Transverse colon (tissue), 4 donors: ENCODE measurements at regions not wholly inside any gene's neighbourhood (a gene's known extent, or its start where the extent isn't known, plus 50 kb on each side); places are given as distances from the start of the nearest gene placed in this dataset.

Experiments used
- DNase-seq: peaks from one replicate; pipeline ENCODE4 v3.0.0-alpha.2; 2019
- H3K27ac ChIP-seq, 4 donors: fragments of 200-600 bp; sonication (generic); 2 replicates each; pipeline ENCODE4 v1.5.1; 2016 to 2018; ENCODE audit warnings: inconsistent platforms in 4 of 4
- H3K27me3 ChIP-seq: fragments of 200-600 bp; sonication (generic); 2 replicates; pipeline ENCODE4 v1.5.1; 2017; ENCODE audit warnings: inconsistent platforms
- H3K36me3 ChIP-seq, 4 donors: fragments of 200-600 bp; sonication (generic); 2 replicates each; pipeline ENCODE4 v1.5.1; 2017 to 2019; ENCODE audit warnings: inconsistent platforms in 4 of 4
- H3K4me1 ChIP-seq, 4 donors: fragments of 200-600 bp; sonication (generic); 2 replicates each; pipeline ENCODE4 v1.5.1; 2017 to 2020; ENCODE audit warnings: inconsistent platforms in 4 of 4
- H3K4me3 ChIP-seq, 4 donors: fragments of 200-600 bp; sonication (generic); 1 replicate in 1 of 4; 2 replicates in 3 of 4; pipeline versions ENCODE4 v1.5.1 to v1.6.1; 2017 to 2019; ENCODE audit warnings: inconsistent platforms in 4 of 4
- H3K9me3 ChIP-seq, 2 donors: fragments of 200-600 bp; sonication (generic); 2 replicates each; pipeline ENCODE4 v1.5.1; 2017 to 2019; ENCODE audit warnings: inconsistent platforms in 2 of 2
- EP300 ChIP-seq: sonication (generic); formaldehyde crosslinking; IDR thresholded peaks from one replicate; pipeline ENCODE4 v1.6.1; 2017; ENCODE audit warnings: antibody characterized with exemption, low read depth
- POLR2A ChIP-seq: fragments of 450-650 bp; IDR thresholded peaks from one replicate; pipeline ENCODE4 v1.6.1; 2016; ENCODE audit warnings: antibody characterized with exemption, mild to moderate bottlenecking, moderate library complexity
- POLR2AphosphoS5 ChIP-seq, 3 donors: sonication (generic); formaldehyde crosslinking; IDR thresholded peaks; one replicate each; pipeline ENCODE4 v1.6.1; 2016; ENCODE audit warnings: antibody characterized with exemption in 3 of 3
- WGBS, 2 donors: methylation state at CpG; one replicate each; pipeline ENCODE4 v1.1.5; 2018; ENCODE audit warnings: low coverage in 1 of 2; 5-methylcytosine and 5-hydroxymethylcytosine counted together
- in situ Hi-C, 4 donors: fragments of 200-750 bp; cut with MboI; loops; one replicate each; pipeline versions ENCODE4 v1.15.0 to v1.15.1; 2017; ENCODE audit warnings: low sequenced_read_pairs in 3 of 4, low pct_ligation_motif_present in 1 of 4, low pct_unique_long_range_greater_than_20kb in 1 of 4
- intact Hi-C: fragments of 100-400 bp; cut with DNase I; formaldehyde crosslinking; loops from one replicate; pipeline ENCODE4 v1.15.1; 2023; ENCODE audit warnings: low total_unique reads
- TF ChIP-seq, protein P1 (sequence below), 5 experiments: fragments of 200-600 bp in 3 of 5; fragments of 450-650 bp in 2 of 5; sonication (generic) in 3 of 5; IDR thresholded peaks; 1 replicate in 2 of 5; 2 replicates in 3 of 5; pipeline ENCODE4 v1.5.1; 2016 to 2017; ENCODE audit warnings: antibody characterized with exemption in 5 of 5, inconsistent platforms in 3 of 5, mild to moderate bottlenecking in 2 of 5, moderate library complexity in 1 of 5

GRCh38 chr4:156313497-156313896 lies 359.8 kb upstream of the CTSO start:
- in situ Hi-C loops = no loop called here
- Histone ChIP-seq H3K36me3 (no peaks in the 10 kb centered on the region), H3K4me1 (peaks cover 0 to 10% (median 0%) of the 10 kb centered on the region in 4 donors), H3K4me3 (no peak overlapping the region), H3K27me3 (no peaks in the 10 kb centered on the region), H3K9me3 (no peaks in the 10 kb centered on the region), H3K27ac (peak overlapping the region in 1 of 4 donors; percentile 11)
- DNase-seq = no peak
- 29 to 34% methylated on average over 2 of the region's 2 CpGs for whole genome bisulfite sequencing, 2 donors
- TF ChIP-seq POLR2AphosphoS5 (IDR thresholded peaks at IDR 0.05) = no peak
- no peak for TF ChIP-seq POLR2A
- TF ChIP-seq, protein P1, sequence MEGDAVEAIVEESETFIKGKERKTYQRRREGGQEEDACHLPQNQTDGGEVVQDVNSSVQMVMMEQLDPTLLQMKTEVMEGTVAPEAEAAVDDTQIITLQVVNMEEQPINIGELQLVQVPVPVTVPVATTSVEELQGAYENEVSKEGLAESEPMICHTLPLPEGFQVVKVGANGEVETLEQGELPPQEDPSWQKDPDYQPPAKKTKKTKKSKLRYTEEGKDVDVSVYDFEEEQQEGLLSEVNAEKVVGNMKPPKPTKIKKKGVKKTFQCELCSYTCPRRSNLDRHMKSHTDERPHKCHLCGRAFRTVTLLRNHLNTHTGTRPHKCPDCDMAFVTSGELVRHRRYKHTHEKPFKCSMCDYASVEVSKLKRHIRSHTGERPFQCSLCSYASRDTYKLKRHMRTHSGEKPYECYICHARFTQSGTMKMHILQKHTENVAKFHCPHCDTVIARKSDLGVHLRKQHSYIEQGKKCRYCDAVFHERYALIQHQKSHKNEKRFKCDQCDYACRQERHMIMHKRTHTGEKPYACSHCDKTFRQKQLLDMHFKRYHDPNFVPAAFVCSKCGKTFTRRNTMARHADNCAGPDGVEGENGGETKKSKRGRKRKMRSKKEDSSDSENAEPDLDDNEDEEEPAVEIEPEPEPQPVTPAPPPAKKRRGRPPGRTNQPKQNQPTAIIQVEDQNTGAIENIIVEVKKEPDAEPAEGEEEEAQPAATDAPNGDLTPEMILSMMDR (IDR thresholded peaks at IDR 0.05) = no peak
- TF ChIP-seq EP300 = no peak
- intact Hi-C loops = no loop called here

GRCh38 chr4:156312261-156312847 lies 358.7 kb upstream of the CTSO start:
- TF ChIP-seq, protein P1 (IDR thresholded peaks at IDR 0.05) = no peak
- TF ChIP-seq POLR2AphosphoS5 (IDR thresholded peaks at IDR 0.05) (no peak), EP300 (no peak), POLR2A (no peak)
- Histone ChIP-seq H3K27me3 (no peaks in the 10 kb centered on the region), H3K4me3 (no peak overlapping the region), H3K27ac (no peak overlapping the region), H3K36me3 (no peaks in the 10 kb centered on the region), H3K9me3 (no peaks in the 10 kb centered on the region), H3K4me1 (peaks cover 0 to 10% (median 0%) of the 10 kb centered on the region in 4 donors)
- in situ Hi-C loops (no loop called here), intact Hi-C loops (no loop called here)
- 24 to 32% methylated on average over 3 of the region's 3 CpGs for WGBS, 2 donors
- DNase-seq = no peak

DNA sequence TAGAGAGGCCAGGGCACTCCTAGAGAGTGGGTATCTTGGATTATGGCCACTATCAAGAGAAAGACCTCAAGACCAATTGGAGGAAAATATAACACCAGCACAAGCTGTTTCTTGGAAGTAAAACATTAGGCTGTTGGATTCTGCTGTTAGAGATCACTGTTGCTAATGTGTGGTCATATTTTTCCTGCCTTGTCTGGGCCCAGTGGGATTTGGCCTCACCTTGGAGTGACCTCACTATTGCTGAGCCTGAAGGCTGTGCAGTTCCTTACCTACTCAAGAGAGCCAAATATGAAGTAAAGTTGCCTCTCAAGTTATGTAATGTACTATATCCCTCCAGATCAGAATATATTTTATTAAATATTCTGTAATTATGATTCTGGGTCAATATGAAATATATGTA lies 355.4 kb upstream of the CTSO start:
- TF ChIP-seq POLR2AphosphoS5 (IDR thresholded peaks at IDR 0.05) = no peak
- TF ChIP-seq, protein P1 (IDR thresholded peaks at IDR 0.05) = no peak
- TF ChIP-seq EP300 = no peak
- no peak for TF ChIP-seq POLR2A
- intact Hi-C loops (no loop called here), in situ Hi-C loops (no loop called here)
- no peaks in the 10 kb centered on the region for H3K9me3 ChIP-seq
- H3K27ac ChIP-seq = no peak overlapping the region
- no peak overlapping the region for H3K4me3 ChIP-seq
- H3K27me3 ChIP-seq = no peaks in the 10 kb centered on the region
- H3K36me3 ChIP-seq = no peaks in the 10 kb centered on the region
- peaks cover 0 to 10% (median 0%) of the 10 kb centered on the region in 4 donors for H3K4me1 ChIP-seq
- DNase-seq = no peak

DNA sequence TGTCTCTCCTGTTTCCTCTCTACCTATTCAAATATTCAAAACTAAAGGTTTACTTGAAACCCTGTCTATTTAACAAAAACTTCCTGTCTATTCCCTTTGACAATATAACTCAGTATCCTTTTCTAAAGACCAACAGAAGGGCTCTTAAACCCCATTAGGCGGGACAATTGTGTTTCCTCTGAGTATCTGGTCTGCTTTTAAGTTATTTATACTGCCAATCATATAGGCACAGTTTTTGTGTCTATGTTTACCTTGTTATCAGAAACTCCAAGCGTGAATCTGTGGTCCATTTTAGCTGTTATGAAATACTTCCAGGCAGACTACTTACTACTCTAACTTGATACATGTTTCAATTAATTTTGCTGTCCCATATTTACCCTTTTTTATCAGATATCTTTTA lies 350.0 kb upstream of the CTSO start:
- intact Hi-C loops = no loop called here
- no peaks in the 10 kb centered on the region for H3K27me3 ChIP-seq
- WGBS, 2 donors = 65 to 76% methylated on average over 2 of the region's 2 CpGs
- in situ Hi-C loops = no loop called here
- H3K36me3 ChIP-seq = no peaks in the 10 kb centered on the region
- peaks cover 0 to 2% (median 0%) of the 10 kb centered on the region in 4 donors for H3K4me1 ChIP-seq
- DNase-seq = no peak
- H3K9me3 ChIP-seq = no peaks in the 10 kb centered on the region
- TF ChIP-seq, protein P1 (IDR thresholded peaks at IDR 0.05) = no peak
- no peak for TF ChIP-seq EP300
- no peak for TF ChIP-seq POLR2AphosphoS5 (IDR thresholded peaks at IDR 0.05)
- no peak for TF ChIP-seq POLR2A
- no peak overlapping the region for H3K27ac ChIP-seq
- H3K4me3 ChIP-seq = no peak overlapping the region
